Body of pancreas (tissue), 4 donors: ENCODE measurements at regions not wholly inside any gene's neighbourhood (a gene's known extent, or its start where the extent isn't known, plus 50 kb on each side); places are given as distances from the start of the nearest gene placed in this dataset.

Experiments used
- ATAC-seq: fragments of 150-250 bp; one replicate; pipeline ENCODE4 v1.9.1; 2016
- DNase-seq, 4 donors: peaks; one replicate each; pipeline ENCODE4 v3.0.0-alpha.2; 2019
- H3K27ac ChIP-seq, 4 donors: fragments of 200-600 bp; sonication (generic); 1 replicate in 3 of 4; 2 replicates in 1 of 4; pipeline versions ENCODE4 v1.5.1 to v1.6.1; 2016 to 2019; ENCODE audit warnings: mild to moderate bottlenecking in 1 of 4, mixed read lengths in 1 of 4, moderate library complexity in 1 of 4
- H3K27me3 ChIP-seq, 2 donors: fragments of 200-600 bp; sonication (generic); one replicate each; pipeline ENCODE4 v1.6.0; 2016; ENCODE audit warnings: mild to moderate bottlenecking in 1 of 2
- H3K36me3 ChIP-seq, 2 donors: fragments of 200-600 bp; sonication (generic); replicated peaks in 1 of 2; 2 replicates each; pipeline ENCODE4 v1.5.1; 2016; ENCODE audit warnings: low read depth in 2 of 2; ENCODE audit not compliant: insufficient read depth in 1 of 2
- H3K4me1 ChIP-seq: fragments of 200-600 bp; sonication (generic); one replicate; pipeline ENCODE4 v1.6.0; 2016
- H3K4me3 ChIP-seq, 2 donors: fragments of 200-600 bp; sonication (generic); 1 replicate in 1 of 2; 2 replicates in 1 of 2; pipeline ENCODE4 v1.5.1; 2016 to 2019
- H3K9me3 ChIP-seq, 3 donors: fragments of 200-600 bp; sonication (generic); 1 replicate in 2 of 3; 2 replicates in 1 of 3; pipeline ENCODE4 v1.5.1; 2016
- POLR2A ChIP-seq, 3 donors: fragments of 450-650 bp; IDR thresholded peaks; one replicate each; pipeline ENCODE4 v1.6.1; 2016; ENCODE audit warnings: antibody characterized with exemption in 3 of 3, mild to moderate bottlenecking in 2 of 3
- WGBS, 2 donors: methylation state at CpG; one replicate each; pipeline ENCODE4 v1.1.5; 2017; 5-methylcytosine and 5-hydroxymethylcytosine counted together
- intact Hi-C: fragments of 100-400 bp; cut with DNase I; formaldehyde crosslinking; loops from one replicate; pipeline ENCODE4 v1.15.1; 2023
- TF ChIP-seq, protein P1 (sequence below), 7 experiments: fragments of 450-650 bp in 4 of 7; fragments of 200-600 bp in 3 of 7; sonication (generic) in 3 of 7; IDR thresholded peaks; one replicate each; pipeline ENCODE4 v1.5.1; 2016 to 2019; ENCODE audit warnings: antibody characterized with exemption in 7 of 7

GRCh38 chr5:74199005-74199404 lies 441.5 kb downstream of the ENC1 start:
- TF ChIP-seq POLR2A (IDR thresholded peaks at IDR 0.05): no peak
- TF ChIP-seq, protein P1, sequence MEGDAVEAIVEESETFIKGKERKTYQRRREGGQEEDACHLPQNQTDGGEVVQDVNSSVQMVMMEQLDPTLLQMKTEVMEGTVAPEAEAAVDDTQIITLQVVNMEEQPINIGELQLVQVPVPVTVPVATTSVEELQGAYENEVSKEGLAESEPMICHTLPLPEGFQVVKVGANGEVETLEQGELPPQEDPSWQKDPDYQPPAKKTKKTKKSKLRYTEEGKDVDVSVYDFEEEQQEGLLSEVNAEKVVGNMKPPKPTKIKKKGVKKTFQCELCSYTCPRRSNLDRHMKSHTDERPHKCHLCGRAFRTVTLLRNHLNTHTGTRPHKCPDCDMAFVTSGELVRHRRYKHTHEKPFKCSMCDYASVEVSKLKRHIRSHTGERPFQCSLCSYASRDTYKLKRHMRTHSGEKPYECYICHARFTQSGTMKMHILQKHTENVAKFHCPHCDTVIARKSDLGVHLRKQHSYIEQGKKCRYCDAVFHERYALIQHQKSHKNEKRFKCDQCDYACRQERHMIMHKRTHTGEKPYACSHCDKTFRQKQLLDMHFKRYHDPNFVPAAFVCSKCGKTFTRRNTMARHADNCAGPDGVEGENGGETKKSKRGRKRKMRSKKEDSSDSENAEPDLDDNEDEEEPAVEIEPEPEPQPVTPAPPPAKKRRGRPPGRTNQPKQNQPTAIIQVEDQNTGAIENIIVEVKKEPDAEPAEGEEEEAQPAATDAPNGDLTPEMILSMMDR (IDR thresholded peaks at IDR 0.05): no peak
- DNase-seq (no peak), ATAC-seq (no peak)
- WGBS, 2 donors: 53 to 73% methylated on average over 2 of the region's 2 CpGs
- Histone ChIP-seq H3K4me1 (peaks cover 19% of the 10 kb centered on the region), H3K27me3 (no peaks in the 10 kb centered on the region), H3K4me3 (no peak overlapping the region), H3K27ac (no peak overlapping the region), H3K36me3 (no peaks in the 10 kb centered on the region), H3K9me3 (no peaks in the 10 kb centered on the region)
- intact Hi-C loops: no loop called here

DNA sequence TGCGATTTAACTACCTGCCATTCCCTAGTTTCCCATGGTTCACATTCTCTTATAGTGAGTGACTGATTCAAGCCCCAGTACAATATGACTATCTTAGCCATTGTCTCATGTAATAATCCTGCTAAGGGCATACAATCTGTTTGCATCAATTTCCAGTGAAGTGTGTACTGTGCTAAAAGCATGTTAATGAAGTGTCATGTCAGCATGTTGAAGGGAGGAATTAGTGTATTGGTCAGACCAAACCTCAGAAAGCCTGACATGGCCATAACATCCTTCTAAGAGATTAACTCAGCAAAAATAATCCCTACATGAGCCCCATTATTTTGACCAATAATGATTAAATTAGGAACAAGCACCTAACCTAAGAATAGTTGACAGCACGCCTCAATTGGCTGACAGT lies 442.4 kb downstream of the ENC1 start:
- Histone ChIP-seq H3K27ac (no peak overlapping the region), H3K36me3 (no peaks in the 10 kb centered on the region), H3K4me3 (no peak overlapping the region), H3K27me3 (no peaks in the 10 kb centered on the region), H3K4me1 (peaks cover 19% of the 10 kb centered on the region), H3K9me3 (no peaks in the 10 kb centered on the region)
- TF ChIP-seq POLR2A (IDR thresholded peaks at IDR 0.05): no peak
- TF ChIP-seq, protein P1 (IDR thresholded peaks at IDR 0.05): no peak
- DNase-seq (no peak), ATAC-seq (no peak)
- 91 to 96% methylated on average over 2 of the region's 2 CpGs for WGBS, 2 donors
- intact Hi-C loops: no loop called here

- H3K9me3 ChIP-seq: no peaks in the 10 kb centered on the region
- 70 to 76% methylated on average over 2 of the region's 2 CpGs for WGBS, 2 donors
- H3K27ac ChIP-seq: no peak overlapping the region
- H3K4me1 ChIP-seq: peaks cover 9% of the 10 kb centered on the region
- no peak for TF ChIP-seq POLR2A (IDR thresholded peaks at IDR 0.05)
- TF ChIP-seq, protein P1 (IDR thresholded peaks at IDR 0.05): no peak
- H3K27me3 ChIP-seq: no peaks in the 10 kb centered on the region
- ATAC-seq: no peak
- no peak for DNase-seq
- H3K4me3 ChIP-seq: no peak overlapping the region
- H3K36me3 ChIP-seq: no peaks in the 10 kb centered on the region
- intact Hi-C loops: no loop called here
Observed at GRCh38 chr5:74196233-74196632, 444.3 kb downstream of the ENC1 start.

DNA sequence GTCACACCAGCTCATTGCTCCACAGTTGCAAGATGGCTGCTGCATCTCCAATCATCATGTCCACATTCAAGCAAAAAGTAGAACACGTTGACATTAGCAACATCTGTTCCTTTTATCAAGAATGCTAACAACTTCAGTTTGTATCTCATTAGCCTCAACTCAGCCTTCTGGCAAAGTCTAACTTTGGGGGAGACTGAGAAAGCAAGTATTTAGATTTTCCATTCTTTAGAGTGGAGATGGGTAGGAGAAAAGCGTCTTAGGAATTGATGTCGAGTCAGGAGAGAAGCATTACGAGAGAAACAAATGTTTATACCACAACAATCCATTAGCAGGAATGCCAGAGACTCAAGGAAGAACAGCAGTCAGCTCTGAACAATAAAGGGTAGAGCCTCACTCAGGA lies 446.3 kb downstream of the ENC1 start:
- no peak for ATAC-seq
- no peak for TF ChIP-seq POLR2A (IDR thresholded peaks at IDR 0.05)
- TF ChIP-seq, protein P1 (IDR thresholded peaks at IDR 0.05): no peak
- no peak for DNase-seq
- no peaks in the 10 kb centered on the region for H3K36me3 ChIP-seq
- H3K27ac ChIP-seq: no peak overlapping the region
- intact Hi-C loops: no loop called here
- H3K4me3 ChIP-seq: no peak overlapping the region
- H3K9me3 ChIP-seq: no peaks in the 10 kb centered on the region
- H3K4me1 ChIP-seq: no peaks in the 10 kb centered on the region
- H3K27me3 ChIP-seq: no peaks in the 10 kb centered on the region
- WGBS, 2 donors: 91% methylated on average over 4 of the region's 4 CpGs

- Histone ChIP-seq H3K4me3 (no peak overlapping the region), H3K27me3 (no peaks in the 10 kb centered on the region), H3K36me3 (no peaks in the 10 kb centered on the region), H3K27ac (no peak overlapping the region), H3K4me1 (no peaks in the 10 kb centered on the region), H3K9me3 (no peaks in the 10 kb centered on the region)
- DNase-seq (no peak), ATAC-seq (no peak)
- intact Hi-C loops: no loop called here
- no peak for TF ChIP-seq POLR2A (IDR thresholded peaks at IDR 0.05)
- TF ChIP-seq, protein P1 (IDR thresholded peaks at IDR 0.05): no peak
- 73 to 87% methylated on average over 9 of the region's 9 CpGs for WGBS, 2 donors
Observed at GRCh38 chr5:74192606-74193299, 447.8 kb downstream of the ENC1 start.
